Upper lobe of left lung (tissue), 6 donors: ENCODE measurements at regions not wholly inside any gene's neighbourhood (a gene's known extent, or its start where the extent isn't known, plus 50 kb on each side); places are given as distances from the start of the nearest gene placed in this dataset.

Source experiments
- ATAC-seq, 2 donors: fragments of 200-7000 bp; cut with Tn5 transposase; one replicate each; pipeline ENCODE4 v1.9.1; 2022; ENCODE audit warnings: mild to moderate bottlenecking in 2 of 2, moderate library complexity in 2 of 2; ENCODE audit not compliant: low FRiP score in 2 of 2
- DNase-seq, 2 donors: peaks; one replicate each; pipeline ENCODE4 v3.0.0-alpha.2; 2019 to 2020
- H3K27ac ChIP-seq, 4 donors: fragments of 200-600 bp; sonication (generic); one replicate each; pipeline ENCODE4 v1.5.1; 2016 to 2019
- H3K27me3 ChIP-seq, 4 donors: fragments of 200-600 bp; sonication (generic); one replicate each; pipeline ENCODE4 v1.5.1; 2017 to 2019
- H3K36me3 ChIP-seq, 4 donors: fragments of 200-600 bp; sonication (generic); one replicate each; pipeline ENCODE4 v1.5.1; 2016 to 2019
- H3K4me1 ChIP-seq, 4 donors: fragments of 200-600 bp; sonication (generic); one replicate each; pipeline ENCODE4 v1.5.1; 2018 to 2019
- H3K4me3 ChIP-seq, 4 donors: fragments of 200-600 bp; sonication (generic); one replicate each; pipeline ENCODE4 v1.5.1; 2017 to 2019; ENCODE audit warnings: mild to moderate bottlenecking in 2 of 4, moderate library complexity in 1 of 4
- H3K9me3 ChIP-seq, 4 donors: fragments of 200-600 bp; sonication (generic); one replicate each; pipeline ENCODE4 v1.5.1; 2018 to 2019
- EP300 ChIP-seq, 4 donors: sonication (generic); formaldehyde crosslinking; IDR thresholded peaks; one replicate each; pipeline ENCODE4 v1.5.1; 2017; ENCODE audit warnings: antibody characterized with exemption in 4 of 4, control low read depth in 2 of 4
- POLR2A ChIP-seq, 4 donors: fragments of 450-650 bp; IDR thresholded peaks; one replicate each; pipeline ENCODE4 v1.5.1; 2016 to 2017; ENCODE audit warnings: antibody characterized with exemption in 4 of 4, mild to moderate bottlenecking in 2 of 4
- POLR2AphosphoS5 ChIP-seq, 2 donors: sonication (generic); formaldehyde crosslinking; IDR thresholded peaks; one replicate each; pipeline ENCODE4 v1.5.1; 2017; ENCODE audit warnings: antibody characterized with exemption in 2 of 2
- WGBS, 2 donors: methylation state at CpG; one replicate each; pipeline ENCODE4 v1.1.5; 2017 to 2018; 5-methylcytosine and 5-hydroxymethylcytosine counted together
- TF ChIP-seq, protein P1 (sequence below), 6 experiments: fragments of 450-650 bp in 4 of 6; fragments of 200-600 bp in 2 of 6; sonication (generic) in 2 of 6; IDR thresholded peaks; one replicate each; pipeline ENCODE4 v1.5.1; 2016 to 2019; ENCODE audit warnings: antibody characterized with exemption in 6 of 6
- donor health status: DM: no; HTN: no; CAD: no; lungs with moderate emphysema.
- donor health status: DM: no; HTN: yes; CAD: no; lungs with severe emphysema.

DNA sequence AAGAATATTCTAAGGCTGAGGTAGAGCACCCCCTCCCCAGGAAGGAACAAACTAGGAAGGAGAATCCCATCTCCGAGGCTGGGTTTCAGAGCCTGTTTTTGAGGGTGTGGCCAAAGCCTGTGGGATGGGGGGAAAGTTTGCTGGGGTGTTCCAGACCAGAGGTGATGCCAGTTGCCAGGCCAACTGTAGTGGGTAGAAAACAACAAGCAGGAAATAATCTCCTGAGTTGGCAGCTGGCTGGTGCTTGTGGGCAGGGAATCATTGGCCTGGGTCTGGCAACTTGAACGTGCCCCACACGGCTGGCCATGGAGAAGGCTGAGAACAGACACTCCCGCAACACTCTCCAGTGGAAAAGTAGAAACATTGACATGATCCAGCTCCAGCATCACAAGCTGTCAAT, 385.6 kb downstream of the ETS1 start:
- TF ChIP-seq POLR2AphosphoS5 (IDR thresholded peaks at IDR 0.05) (no peak), POLR2A (IDR thresholded peaks at IDR 0.05) (no peak), EP300 (IDR thresholded peaks at IDR 0.05) (no peak)
- TF ChIP-seq, protein P1, sequence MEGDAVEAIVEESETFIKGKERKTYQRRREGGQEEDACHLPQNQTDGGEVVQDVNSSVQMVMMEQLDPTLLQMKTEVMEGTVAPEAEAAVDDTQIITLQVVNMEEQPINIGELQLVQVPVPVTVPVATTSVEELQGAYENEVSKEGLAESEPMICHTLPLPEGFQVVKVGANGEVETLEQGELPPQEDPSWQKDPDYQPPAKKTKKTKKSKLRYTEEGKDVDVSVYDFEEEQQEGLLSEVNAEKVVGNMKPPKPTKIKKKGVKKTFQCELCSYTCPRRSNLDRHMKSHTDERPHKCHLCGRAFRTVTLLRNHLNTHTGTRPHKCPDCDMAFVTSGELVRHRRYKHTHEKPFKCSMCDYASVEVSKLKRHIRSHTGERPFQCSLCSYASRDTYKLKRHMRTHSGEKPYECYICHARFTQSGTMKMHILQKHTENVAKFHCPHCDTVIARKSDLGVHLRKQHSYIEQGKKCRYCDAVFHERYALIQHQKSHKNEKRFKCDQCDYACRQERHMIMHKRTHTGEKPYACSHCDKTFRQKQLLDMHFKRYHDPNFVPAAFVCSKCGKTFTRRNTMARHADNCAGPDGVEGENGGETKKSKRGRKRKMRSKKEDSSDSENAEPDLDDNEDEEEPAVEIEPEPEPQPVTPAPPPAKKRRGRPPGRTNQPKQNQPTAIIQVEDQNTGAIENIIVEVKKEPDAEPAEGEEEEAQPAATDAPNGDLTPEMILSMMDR (IDR thresholded peaks at IDR 0.05), result no peak
- DNase-seq, result no peak
- H3K36me3 ChIP-seq, result no peaks in the 10 kb centered on the region
- H3K4me1 ChIP-seq, result no peaks in the 10 kb centered on the region
- H3K4me3 ChIP-seq, result no peak overlapping the region
- WGBS, 2 donors, result 65% methylated on average over 4 of the region's 4 CpGs
- H3K27ac ChIP-seq, result no peak overlapping the region
- no peaks in the 10 kb centered on the region for H3K9me3 ChIP-seq
- no peaks in the 10 kb centered on the region for H3K27me3 ChIP-seq
- ATAC-seq, result no peak

DNA sequence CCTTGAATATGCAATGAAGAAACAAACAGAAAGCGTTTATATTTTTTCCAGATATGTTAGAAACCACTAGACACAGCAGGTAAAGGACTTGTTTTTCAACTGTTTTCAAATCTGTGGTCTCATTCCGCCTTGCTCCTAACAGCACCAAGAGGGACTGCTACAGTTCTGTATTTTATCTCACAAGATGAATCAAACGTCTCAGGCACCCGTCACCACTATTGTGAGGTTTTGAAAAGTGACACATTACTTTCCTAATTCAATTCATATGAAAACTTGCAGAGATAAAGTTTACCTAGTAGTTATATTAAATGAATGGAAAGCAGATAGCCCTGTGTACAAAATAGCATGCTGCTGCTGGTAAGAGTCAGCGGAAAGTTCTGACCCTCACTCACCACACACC, 386.3 kb downstream of the ETS1 start:
- Histone ChIP-seq H3K27ac (no peak overlapping the region), H3K27me3 (no peaks in the 10 kb centered on the region), H3K4me1 (peaks cover 0 to under 1% (median 0%) of the 10 kb centered on the region in 4 donors), H3K9me3 (no peaks in the 10 kb centered on the region), H3K36me3 (no peaks in the 10 kb centered on the region), H3K4me3 (no peak overlapping the region)
- 90 to 92% methylated on average over 5 of the region's 5 CpGs for WGBS, 2 donors
- ATAC-seq, result no peak
- TF ChIP-seq, protein P1 (IDR thresholded peaks at IDR 0.05), result no peak
- no peak for TF ChIP-seq POLR2AphosphoS5 (IDR thresholded peaks at IDR 0.05)
- no peak for TF ChIP-seq POLR2A (IDR thresholded peaks at IDR 0.05)
- TF ChIP-seq EP300 (IDR thresholded peaks at IDR 0.05), result no peak
- no peak for DNase-seq

DNA sequence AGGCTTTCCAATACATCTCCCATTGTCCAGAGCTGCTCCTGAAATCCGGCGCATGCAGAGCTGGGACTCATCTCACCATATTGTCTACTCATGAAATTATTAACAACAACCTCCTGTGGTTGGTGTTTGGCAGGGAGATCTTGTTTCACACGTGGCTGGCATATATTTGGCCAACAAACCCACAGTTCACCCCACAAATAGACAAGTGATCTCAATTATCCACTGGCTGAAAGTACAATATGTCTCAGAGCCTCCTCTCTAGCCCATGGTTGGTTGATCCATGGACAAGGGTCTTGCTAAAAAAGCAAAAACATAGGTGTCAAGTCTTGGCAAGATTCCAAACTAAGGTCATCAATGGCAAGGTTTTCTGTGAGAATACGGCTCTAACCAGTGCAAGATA, 386.9 kb downstream of the ETS1 start:
- peaks cover 0 to 6% (median 2%) of the 10 kb centered on the region in 4 donors for H3K4me1 ChIP-seq
- no peak for DNase-seq
- H3K4me3 ChIP-seq, result no peak overlapping the region
- WGBS, 2 donors, result 77 to 83% methylated on average over 4 of the region's 4 CpGs
- no peaks in the 10 kb centered on the region for H3K27me3 ChIP-seq
- no peak overlapping the region for H3K27ac ChIP-seq
- no peaks in the 10 kb centered on the region for H3K9me3 ChIP-seq
- ATAC-seq, result no peak
- TF ChIP-seq EP300 (IDR thresholded peaks at IDR 0.05), result no peak
- TF ChIP-seq, protein P1 (IDR thresholded peaks at IDR 0.05), result no peak
- no peak for TF ChIP-seq POLR2AphosphoS5 (IDR thresholded peaks at IDR 0.05)
- no peak for TF ChIP-seq POLR2A (IDR thresholded peaks at IDR 0.05)
- no peaks in the 10 kb centered on the region for H3K36me3 ChIP-seq

DNA sequence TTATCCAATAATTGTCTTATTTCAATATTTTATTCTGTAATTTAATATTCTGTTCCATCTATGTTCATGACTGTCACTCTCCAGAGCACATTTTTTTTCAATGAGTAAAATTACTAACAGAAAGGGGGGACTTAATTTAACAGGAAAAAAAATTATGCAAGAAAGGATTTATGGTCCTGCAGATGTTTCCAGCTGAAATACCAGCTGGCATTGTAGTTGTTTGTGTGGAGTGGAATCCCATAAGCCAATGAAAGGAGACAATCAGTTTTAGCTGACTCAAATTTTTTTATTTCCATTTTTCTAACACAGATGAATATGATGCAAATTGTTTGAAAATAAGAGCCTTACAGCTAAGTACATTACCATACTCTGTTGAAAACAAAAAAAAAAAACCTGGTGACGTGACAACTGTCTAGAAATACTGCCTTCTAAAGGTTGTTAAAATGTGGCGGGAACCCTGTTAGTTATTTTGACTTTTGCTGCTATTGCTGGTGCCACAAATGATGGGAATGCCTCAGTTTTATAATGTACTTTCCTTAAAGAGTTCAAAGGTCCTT, 389.1 kb downstream of the ETS1 start:
- H3K27ac ChIP-seq, result no peak overlapping the region
- no peak for ATAC-seq
- no peak overlapping the region for H3K4me3 ChIP-seq
- TF ChIP-seq POLR2AphosphoS5 (IDR thresholded peaks at IDR 0.05) (peak in 1 of 2 donors; percentile 31), EP300 (IDR thresholded peaks at IDR 0.05) (no peak)
- H3K36me3 ChIP-seq, result no peaks in the 10 kb centered on the region
- no peaks in the 10 kb centered on the region for H3K27me3 ChIP-seq
- no peaks in the 10 kb centered on the region for H3K9me3 ChIP-seq
- H3K4me1 ChIP-seq, result peaks cover 13 to 20% (median 17%) of the 10 kb centered on the region in 4 donors
- DNase-seq, result no peak
- WGBS, 2 donors, result 84 to 93% methylated on average over 2 of the region's 2 CpGs

DNA sequence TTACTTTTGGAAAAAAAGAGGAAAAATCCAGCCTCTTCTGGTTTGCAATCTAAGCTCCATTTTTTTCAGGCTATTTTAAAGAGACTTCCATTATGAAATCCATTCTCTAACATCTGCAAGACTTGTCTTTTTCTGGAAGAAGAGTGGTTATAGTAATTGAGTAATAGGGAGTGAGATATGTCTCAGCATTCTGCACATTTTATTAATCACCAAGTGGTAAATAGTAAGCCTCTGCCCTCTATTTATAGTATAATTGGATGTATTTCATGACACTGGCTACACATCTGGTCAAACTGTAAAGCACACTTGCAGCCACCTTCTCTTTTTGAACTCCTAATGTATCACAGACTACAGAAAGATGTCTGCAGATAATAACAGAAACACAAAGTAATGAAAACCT, 391.1 kb downstream of the ETS1 start:
- no peak for ATAC-seq
- Histone ChIP-seq H3K27me3 (no peaks in the 10 kb centered on the region), H3K36me3 (no peaks in the 10 kb centered on the region), H3K4me1 (peaks cover 13 to 20% (median 17%) of the 10 kb centered on the region in 4 donors), H3K9me3 (no peaks in the 10 kb centered on the region), H3K27ac (no peak overlapping the region), H3K4me3 (no peak overlapping the region)
- no peak for DNase-seq
- TF ChIP-seq POLR2AphosphoS5 (IDR thresholded peaks at IDR 0.05), result no peak
- TF ChIP-seq, protein P1 (IDR thresholded peaks at IDR 0.05), result no peak
- no peak for TF ChIP-seq EP300 (IDR thresholded peaks at IDR 0.05)
- TF ChIP-seq POLR2A (IDR thresholded peaks at IDR 0.05), result no peak
